GM21737 (cell line): ENCODE measurements at regions not wholly inside any gene's neighbourhood (a gene's known extent, or its start where the extent isn't known, plus 50 kb on each side); places are given as distances from the start of the nearest gene placed in this dataset.
"Not testable (repeated sequence)": the region's sequence is repeated elsewhere in the genome, so short reads cannot be mapped to it uniquely, and the experiment has no call there.

Source experiments
- ATAC-seq: cut with Tn5 transposase; IDR thresholded peaks from one replicate; pipeline ENCODE4 v1.9.1; 2021; ENCODE audit warnings: mild to moderate bottlenecking, moderate library complexity; ENCODE audit not compliant: unreplicated experiment

GRCh38 chr5:19240170-19240569, 747.8 kb downstream of the CDH18 start:
- no peak for ATAC-seq

GRCh38 chr5:19241690-19242089, 746.3 kb downstream of the CDH18 start:
- ATAC-seq = no peak

- ATAC-seq = not testable (repeated sequence)
These were observed 741.8 kb downstream of the CDH18 start for GRCh38 chr5:19246191-19246590.

GRCh38 chr5:19247302-19247701, 740.7 kb downstream of the CDH18 start:
- ATAC-seq = no peak

GRCh38 chr5:19256036-19256435, 732.0 kb downstream of the CDH18 start:
- ATAC-seq = no peak

- no peak for ATAC-seq
These were observed 729.3 kb downstream of the CDH18 start for GRCh38 chr5:19258686-19259085.

- no peak for ATAC-seq
These were observed 726.1 kb downstream of the CDH18 start for GRCh38 chr5:19261879-19262278.

GRCh38 chr5:19264821-19265220, 723.2 kb downstream of the CDH18 start:
- no peak for ATAC-seq

- ATAC-seq = no peak
These were observed 721.2 kb downstream of the CDH18 start for GRCh38 chr5:19266791-19267190.

GRCh38 chr5:19270153-19270552, 717.8 kb downstream of the CDH18 start:
- ATAC-seq = no peak

GRCh38 chr5:19274578-19274977, 713.4 kb downstream of the CDH18 start:
- ATAC-seq = no peak

GRCh38 chr5:19285286-19285685, 702.7 kb downstream of the CDH18 start:
- ATAC-seq = no peak

GRCh38 chr5:19287548-19288277, 700.3 kb downstream of the CDH18 start:
- not testable (repeated sequence) for ATAC-seq

GRCh38 chr5:19288311-19288710, 699.7 kb downstream of the CDH18 start:
- ATAC-seq = not testable (repeated sequence)

- no peak for ATAC-seq
These were observed 690.1 kb downstream of the CDH18 start for GRCh38 chr5:19297934-19298333.

- ATAC-seq = no peak
These were observed 686.7 kb downstream of the CDH18 start for GRCh38 chr5:19301271-19301670.

- ATAC-seq = no peak
These were observed 673.2 kb downstream of the CDH18 start for GRCh38 chr5:19314840-19315239.

- ATAC-seq = no peak
These were observed 668.7 kb downstream of the CDH18 start for GRCh38 chr5:19319252-19319651.

GRCh38 chr5:19322716-19323485, 665.1 kb downstream of the CDH18 start:
- no peak for ATAC-seq

GRCh38 chr5:19334278-19334677, 653.7 kb downstream of the CDH18 start:
- no peak for ATAC-seq

GRCh38 chr5:19342942-19343341, 645.1 kb downstream of the CDH18 start:
- ATAC-seq = no peak

GRCh38 chr5:19352120-19352519, 635.9 kb downstream of the CDH18 start:
- ATAC-seq = no peak
